ENCODE measurements at regions not wholly inside any gene's neighbourhood (a gene's known extent, or its start where the extent isn't known, plus 50 kb on each side); places are given as distances from the start of the nearest gene placed in this dataset.

DNA sequence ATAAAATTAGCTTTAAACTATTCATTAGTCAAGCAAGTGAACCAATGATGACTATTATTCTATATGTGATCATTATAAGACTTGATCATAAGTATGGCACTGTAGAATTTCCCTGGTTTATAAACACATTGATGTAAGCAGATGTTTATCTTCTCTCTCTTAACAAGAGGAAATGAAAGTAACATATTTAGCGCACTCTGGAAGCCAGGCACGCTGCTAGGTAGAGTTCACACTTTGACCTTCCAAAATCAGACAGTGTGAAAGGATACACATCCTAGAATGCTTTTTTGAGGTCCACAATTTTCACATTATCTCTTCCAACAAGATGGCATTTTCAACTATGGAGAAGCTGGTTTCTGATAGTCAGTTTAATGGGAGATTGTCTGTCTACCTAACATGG is 529.4 kb upstream of the IGFBP3 start:
- TF ChIP-seq, protein P1, sequence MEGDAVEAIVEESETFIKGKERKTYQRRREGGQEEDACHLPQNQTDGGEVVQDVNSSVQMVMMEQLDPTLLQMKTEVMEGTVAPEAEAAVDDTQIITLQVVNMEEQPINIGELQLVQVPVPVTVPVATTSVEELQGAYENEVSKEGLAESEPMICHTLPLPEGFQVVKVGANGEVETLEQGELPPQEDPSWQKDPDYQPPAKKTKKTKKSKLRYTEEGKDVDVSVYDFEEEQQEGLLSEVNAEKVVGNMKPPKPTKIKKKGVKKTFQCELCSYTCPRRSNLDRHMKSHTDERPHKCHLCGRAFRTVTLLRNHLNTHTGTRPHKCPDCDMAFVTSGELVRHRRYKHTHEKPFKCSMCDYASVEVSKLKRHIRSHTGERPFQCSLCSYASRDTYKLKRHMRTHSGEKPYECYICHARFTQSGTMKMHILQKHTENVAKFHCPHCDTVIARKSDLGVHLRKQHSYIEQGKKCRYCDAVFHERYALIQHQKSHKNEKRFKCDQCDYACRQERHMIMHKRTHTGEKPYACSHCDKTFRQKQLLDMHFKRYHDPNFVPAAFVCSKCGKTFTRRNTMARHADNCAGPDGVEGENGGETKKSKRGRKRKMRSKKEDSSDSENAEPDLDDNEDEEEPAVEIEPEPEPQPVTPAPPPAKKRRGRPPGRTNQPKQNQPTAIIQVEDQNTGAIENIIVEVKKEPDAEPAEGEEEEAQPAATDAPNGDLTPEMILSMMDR (IDR thresholded peaks at IDR 0.05; ENCODE audit: low read depth, low read length, missing input control) = no peak
- no peak for TF ChIP-seq TAF1 (conservative IDR thresholded peaks at IDR 0.05)
- TF ChIP-seq EGR1 (IDR thresholded peaks at IDR 0.05; ENCODE audit: low read depth in 2 of 2) = no peak
- TF ChIP-seq RAD21 (IDR thresholded peaks at IDR 0.05) = no peak
- TF ChIP-seq REST (IDR thresholded peaks at IDR 0.05) = no peak
- TF ChIP-seq, protein P2, sequence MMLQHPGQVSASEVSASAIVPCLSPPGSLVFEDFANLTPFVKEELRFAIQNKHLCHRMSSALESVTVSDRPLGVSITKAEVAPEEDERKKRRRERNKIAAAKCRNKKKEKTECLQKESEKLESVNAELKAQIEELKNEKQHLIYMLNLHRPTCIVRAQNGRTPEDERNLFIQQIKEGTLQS (IDR thresholded peaks at IDR 0.05) = no peak
- no peak for TF ChIP-seq YY1 (IDR thresholded peaks at IDR 0.05)
- no peak for TF ChIP-seq ZBTB33 (IDR thresholded peaks at IDR 0.05)
- no peak for TF ChIP-seq SP1 (IDR thresholded peaks at IDR 0.05)

All from liver (tissue), 3 donors.